ENCODE measurements at regions not wholly inside any gene's neighbourhood (a gene's known extent, or its start where the extent isn't known, plus 50 kb on each side); places are given as distances from the start of the nearest gene placed in this dataset.

- Mint-ChIP-seq H3K4me1 (no peaks in the 10 kb centered on the region), H3K27me3 (peaks cover 2% of the 10 kb centered on the region), H3K27ac (no peak overlapping the region), H3K4me3 (no peak overlapping the region), H3K9me3 (no peaks in the 10 kb centered on the region), H3K36me3 (ENCODE audit: low read depth) (no peaks in the 10 kb centered on the region)
- no peak for DNase-seq
- ATAC-seq: no peak
Measured at GRCh38 chr1:58310469-58310868, 236.1 kb downstream of the OMA1 start.

- no peak for DNase-seq
- Mint-ChIP-seq H3K27me3 (peaks cover 2% of the 10 kb centered on the region), H3K27ac (no peak overlapping the region), H3K4me3 (no peak overlapping the region), H3K36me3 (ENCODE audit: low read depth) (no peaks in the 10 kb centered on the region), H3K4me1 (no peaks in the 10 kb centered on the region), H3K9me3 (no peaks in the 10 kb centered on the region)
- ATAC-seq: no peak
Measured at GRCh38 chr1:58308206-58308605, 238.3 kb downstream of the OMA1 start.

GRCh38 chr1:58307431-58307830 is 239.1 kb downstream of the OMA1 start:
- peaks cover 2% of the 10 kb centered on the region for H3K27me3 Mint-ChIP-seq
- DNase-seq: no peak
- no peaks in the 10 kb centered on the region for H3K9me3 Mint-ChIP-seq
- H3K4me1 Mint-ChIP-seq: no peaks in the 10 kb centered on the region
- no peak overlapping the region for H3K4me3 Mint-ChIP-seq
- no peak overlapping the region for H3K27ac Mint-ChIP-seq
- H3K36me3 Mint-ChIP-seq (ENCODE audit: low read depth): no peaks in the 10 kb centered on the region
- no peak for ATAC-seq

- H3K4me3 Mint-ChIP-seq: no peak overlapping the region
- no peak for DNase-seq
- H3K27me3 Mint-ChIP-seq: peaks cover 2% of the 10 kb centered on the region
- ATAC-seq: no peak
- H3K36me3 Mint-ChIP-seq (ENCODE audit: low read depth): no peaks in the 10 kb centered on the region
- no peaks in the 10 kb centered on the region for H3K9me3 Mint-ChIP-seq
- H3K27ac Mint-ChIP-seq: no peak overlapping the region
- no peaks in the 10 kb centered on the region for H3K4me1 Mint-ChIP-seq
Measured at GRCh38 chr1:58305622-58306021, 240.9 kb downstream of the OMA1 start.

GRCh38 chr1:58304346-58304975 is 242.1 kb downstream of the OMA1 start:
- Mint-ChIP-seq H3K4me1 (no peaks in the 10 kb centered on the region), H3K9me3 (no peaks in the 10 kb centered on the region), H3K27me3 (no peaks in the 10 kb centered on the region), H3K36me3 (ENCODE audit: low read depth) (no peaks in the 10 kb centered on the region), H3K4me3 (no peak overlapping the region), H3K27ac (no peak overlapping the region)
- no peak for ATAC-seq
- DNase-seq: no peak

- DNase-seq: no peak
- no peak for ATAC-seq
- Mint-ChIP-seq H3K9me3 (no peaks in the 10 kb centered on the region), H3K27me3 (no peaks in the 10 kb centered on the region), H3K4me1 (no peaks in the 10 kb centered on the region), H3K27ac (no peak overlapping the region), H3K4me3 (no peak overlapping the region), H3K36me3 (ENCODE audit: low read depth) (no peaks in the 10 kb centered on the region)
Measured at GRCh38 chr1:58303841-58304240, 242.7 kb downstream of the OMA1 start.

- no peaks in the 10 kb centered on the region for H3K4me1 Mint-ChIP-seq
- no peaks in the 10 kb centered on the region for H3K9me3 Mint-ChIP-seq
- H3K27ac Mint-ChIP-seq: no peak overlapping the region
- no peak for DNase-seq
- H3K36me3 Mint-ChIP-seq (ENCODE audit: low read depth): no peaks in the 10 kb centered on the region
- no peak for ATAC-seq
- peaks cover 2% of the 10 kb centered on the region for H3K27me3 Mint-ChIP-seq
- no peak overlapping the region for H3K4me3 Mint-ChIP-seq
Measured at GRCh38 chr1:58293388-58293787, 253.1 kb downstream of the OMA1 start.

GRCh38 chr1:58290685-58291372 is 255.7 kb downstream of the OMA1 start:
- no peak for DNase-seq
- Mint-ChIP-seq H3K9me3 (no peaks in the 10 kb centered on the region), H3K36me3 (ENCODE audit: low read depth) (no peaks in the 10 kb centered on the region), H3K4me3 (no peak overlapping the region), H3K27ac (no peak overlapping the region), H3K27me3 (peaks cover 2% of the 10 kb centered on the region), H3K4me1 (no peaks in the 10 kb centered on the region)
- no peak for ATAC-seq

GRCh38 chr1:58288624-58289142 is 257.8 kb downstream of the OMA1 start:
- H3K4me3 Mint-ChIP-seq: no peak overlapping the region
- no peaks in the 10 kb centered on the region for H3K4me1 Mint-ChIP-seq
- no peak overlapping the region for H3K27ac Mint-ChIP-seq
- ATAC-seq: no peak
- DNase-seq: no peak
- no peaks in the 10 kb centered on the region for H3K36me3 Mint-ChIP-seq (ENCODE audit: low read depth)
- H3K9me3 Mint-ChIP-seq: no peaks in the 10 kb centered on the region
- peaks cover 1% of the 10 kb centered on the region for H3K27me3 Mint-ChIP-seq

GRCh38 chr1:58287894-58288623 is 258.5 kb downstream of the OMA1 start:
- DNase-seq (no peak), ATAC-seq (no peak)
- Mint-ChIP-seq H3K9me3 (no peaks in the 10 kb centered on the region), H3K4me1 (no peaks in the 10 kb centered on the region), H3K4me3 (no peak overlapping the region), H3K27ac (no peak overlapping the region), H3K36me3 (ENCODE audit: low read depth) (no peaks in the 10 kb centered on the region), H3K27me3 (peaks cover 2% of the 10 kb centered on the region)

GRCh38 chr1:58284225-58284510 is 262.4 kb downstream of the OMA1 start:
- Mint-ChIP-seq H3K36me3 (ENCODE audit: low read depth) (no peaks in the 10 kb centered on the region), H3K27me3 (peaks cover 2% of the 10 kb centered on the region), H3K27ac (no peak overlapping the region), H3K4me3 (no peak overlapping the region), H3K9me3 (no peaks in the 10 kb centered on the region), H3K4me1 (no peaks in the 10 kb centered on the region)
- DNase-seq: no peak
- ATAC-seq: no peak

- ATAC-seq: no peak
- H3K9me3 Mint-ChIP-seq: no peaks in the 10 kb centered on the region
- no peaks in the 10 kb centered on the region for H3K36me3 Mint-ChIP-seq (ENCODE audit: low read depth)
- H3K4me3 Mint-ChIP-seq: no peak overlapping the region
- peaks cover 2% of the 10 kb centered on the region for H3K27me3 Mint-ChIP-seq
- H3K27ac Mint-ChIP-seq: no peak overlapping the region
- no peak for DNase-seq
- H3K4me1 Mint-ChIP-seq: no peaks in the 10 kb centered on the region
Measured at GRCh38 chr1:58283388-58284224, 262.9 kb downstream of the OMA1 start.

- Mint-ChIP-seq H3K4me3 (no peak overlapping the region), H3K9me3 (no peaks in the 10 kb centered on the region), H3K27ac (no peak overlapping the region), H3K36me3 (ENCODE audit: low read depth) (no peaks in the 10 kb centered on the region), H3K27me3 (peaks cover 2% of the 10 kb centered on the region), H3K4me1 (no peaks in the 10 kb centered on the region)
- no peak for DNase-seq
- no peak for ATAC-seq
Measured at GRCh38 chr1:58282623-58283387, 263.7 kb downstream of the OMA1 start.

GRCh38 chr1:58266242-58266641 is 280.3 kb downstream of the OMA1 start:
- no peak overlapping the region for H3K4me3 Mint-ChIP-seq
- H3K9me3 Mint-ChIP-seq: peaks cover 7% of the 10 kb centered on the region
- ATAC-seq (no peak), DNase-seq (no peak)
- H3K4me1 Mint-ChIP-seq: no peaks in the 10 kb centered on the region
- no peaks in the 10 kb centered on the region for H3K36me3 Mint-ChIP-seq (ENCODE audit: low read depth)
- H3K27ac Mint-ChIP-seq: no peak overlapping the region
- H3K27me3 Mint-ChIP-seq: no peaks in the 10 kb centered on the region

Data from activated naive CD8-positive, alpha-beta T cell treated with anti-CD3 and anti-CD28 coated beads, Interleukin-2, amount 50 U/mL, for 24 hours (primary cell).